ENCODE measurements at regions not wholly inside any gene's neighbourhood (a gene's known extent, or its start where the extent isn't known, plus 50 kb on each side); places are given as distances from the start of the nearest gene placed in this dataset.

DNA sequence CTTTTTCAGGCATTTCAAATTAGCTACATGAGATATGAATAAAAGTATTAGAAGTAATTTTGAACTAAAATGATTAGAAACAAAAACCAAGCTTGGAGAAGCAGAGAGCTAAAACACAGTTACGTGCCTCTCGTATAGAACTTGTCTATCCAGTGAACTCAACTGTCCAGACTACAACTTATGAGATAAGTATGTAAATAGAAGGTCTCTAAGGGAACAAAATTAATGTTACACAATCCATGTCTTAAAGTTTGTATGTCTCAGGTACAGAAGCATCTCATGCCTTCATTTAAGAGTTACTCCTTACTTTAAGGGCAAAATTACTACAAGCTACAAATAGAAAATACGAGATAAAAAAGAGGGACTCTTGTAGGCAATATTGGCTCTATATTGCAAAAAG lies 316.8 kb downstream of the CETN3 start:
- TF ChIP-seq POLR2AphosphoS5 (IDR thresholded peaks at IDR 0.05; ENCODE audit: low read depth) (no peak), SPI1 (IDR thresholded peaks at IDR 0.05; ENCODE audit: borderline replicate concordance, low read depth) (no peak)
- TF ChIP-seq, protein P1, sequence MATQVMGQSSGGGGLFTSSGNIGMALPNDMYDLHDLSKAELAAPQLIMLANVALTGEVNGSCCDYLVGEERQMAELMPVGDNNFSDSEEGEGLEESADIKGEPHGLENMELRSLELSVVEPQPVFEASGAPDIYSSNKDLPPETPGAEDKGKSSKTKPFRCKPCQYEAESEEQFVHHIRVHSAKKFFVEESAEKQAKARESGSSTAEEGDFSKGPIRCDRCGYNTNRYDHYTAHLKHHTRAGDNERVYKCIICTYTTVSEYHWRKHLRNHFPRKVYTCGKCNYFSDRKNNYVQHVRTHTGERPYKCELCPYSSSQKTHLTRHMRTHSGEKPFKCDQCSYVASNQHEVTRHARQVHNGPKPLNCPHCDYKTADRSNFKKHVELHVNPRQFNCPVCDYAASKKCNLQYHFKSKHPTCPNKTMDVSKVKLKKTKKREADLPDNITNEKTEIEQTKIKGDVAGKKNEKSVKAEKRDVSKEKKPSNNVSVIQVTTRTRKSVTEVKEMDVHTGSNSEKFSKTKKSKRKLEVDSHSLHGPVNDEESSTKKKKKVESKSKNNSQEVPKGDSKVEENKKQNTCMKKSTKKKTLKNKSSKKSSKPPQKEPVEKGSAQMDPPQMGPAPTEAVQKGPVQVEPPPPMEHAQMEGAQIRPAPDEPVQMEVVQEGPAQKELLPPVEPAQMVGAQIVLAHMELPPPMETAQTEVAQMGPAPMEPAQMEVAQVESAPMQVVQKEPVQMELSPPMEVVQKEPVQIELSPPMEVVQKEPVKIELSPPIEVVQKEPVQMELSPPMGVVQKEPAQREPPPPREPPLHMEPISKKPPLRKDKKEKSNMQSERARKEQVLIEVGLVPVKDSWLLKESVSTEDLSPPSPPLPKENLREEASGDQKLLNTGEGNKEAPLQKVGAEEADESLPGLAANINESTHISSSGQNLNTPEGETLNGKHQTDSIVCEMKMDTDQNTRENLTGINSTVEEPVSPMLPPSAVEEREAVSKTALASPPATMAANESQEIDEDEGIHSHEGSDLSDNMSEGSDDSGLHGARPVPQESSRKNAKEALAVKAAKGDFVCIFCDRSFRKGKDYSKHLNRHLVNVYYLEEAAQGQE (IDR thresholded peaks at IDR 0.05; ENCODE audit: insufficient replicate concordance, low read depth) = no peak
